ENCODE measurements at regions not wholly inside any gene's neighbourhood (a gene's known extent, or its start where the extent isn't known, plus 50 kb on each side); places are given as distances from the start of the nearest gene placed in this dataset.

GRCh38 chr6:92634561-92634960 is 784.8 kb downstream of the EPHA7 start (continued):
- TF ChIP-seq KDM1A (IDR thresholded peaks at IDR 0.05; ENCODE audit: borderline replicate concordance, low read length), result no peak
- no peak for TF ChIP-seq SIN3A (conservative IDR thresholded peaks at IDR 0.05 in 1 of 2, IDR thresholded peaks at IDR 0.05 in 1 of 2; ENCODE audit: low read depth in 1 of 2, low read length in 2 of 2)
- no peak for TF ChIP-seq SIX5 (IDR thresholded peaks at IDR 0.05; ENCODE audit: low read depth, low read length)

Measured in H1 (cell line).